Omental fat pad (tissue), 3 donors: ENCODE measurements at regions not wholly inside any gene's neighbourhood (a gene's known extent, or its start where the extent isn't known, plus 50 kb on each side); places are given as distances from the start of the nearest gene placed in this dataset.
A peak's percentile ranks its signal among the peaks of the same experiment; 100 is the strongest.

Experiments used
- ATAC-seq: fragments of 150-250 bp; one replicate; pipeline ENCODE4 v1.9.1; 2016; ENCODE audit warnings: mild to moderate bottlenecking, moderate library complexity; ENCODE audit not compliant: low FRiP score
- DNase-seq: peaks from one replicate; pipeline ENCODE4 v3.0.0-alpha.2; 2019; ENCODE audit warnings: low spot score
- CTCF ChIP-seq, 3 donors: fragments of 450-650 bp; IDR thresholded peaks; one replicate each; pipeline ENCODE4 v1.5.1; 2016 to 2017; ENCODE audit warnings: antibody characterized with exemption in 3 of 3, mild to moderate bottlenecking in 3 of 3, moderate library complexity in 2 of 3

GRCh38 chr3:107116251-107116650 lies 261.0 kb upstream of the CCDC54 start:
- no peak for ATAC-seq
- no peak for DNase-seq
- TF ChIP-seq CTCF (IDR thresholded peaks at IDR 0.05), result no peak

- TF ChIP-seq CTCF (IDR thresholded peaks at IDR 0.05), result no peak
- DNase-seq, result no peak
- ATAC-seq, result no peak
These were observed 260.1 kb upstream of the CCDC54 start for GRCh38 chr3:107117156-107117555.

GRCh38 chr3:107117922-107118536 lies 259.2 kb upstream of the CCDC54 start:
- ATAC-seq, result peak; percentile 54
- no peak for TF ChIP-seq CTCF (IDR thresholded peaks at IDR 0.05)
- DNase-seq, result no peak

GRCh38 chr3:107124885-107125284 lies 252.4 kb upstream of the CCDC54 start:
- ATAC-seq, result no peak

GRCh38 chr3:107128946-107129345 lies 248.3 kb upstream of the CCDC54 start:
- ATAC-seq, result no peak
- no peak for TF ChIP-seq CTCF (IDR thresholded peaks at IDR 0.05)
- DNase-seq, result no peak

More at GRCh38 chr3:107124885-107125284, 252.4 kb upstream of the CCDC54 start:
- no peak for TF ChIP-seq CTCF (IDR thresholded peaks at IDR 0.05)
- DNase-seq, result no peak

- DNase-seq (no peak), ATAC-seq (no peak)
- TF ChIP-seq CTCF (IDR thresholded peaks at IDR 0.05), result no peak
These were observed 247.0 kb upstream of the CCDC54 start for GRCh38 chr3:107130089-107130700.

- DNase-seq (no peak), ATAC-seq (no peak)
- TF ChIP-seq CTCF (IDR thresholded peaks at IDR 0.05), result no peak
These were observed 244.6 kb upstream of the CCDC54 start for GRCh38 chr3:107132674-107133073.
